Fibroblast of skin of left quadriceps (primary cell): ENCODE measurements at regions not wholly inside any gene's neighbourhood (a gene's known extent, or its start where the extent isn't known, plus 50 kb on each side); places are given as distances from the start of the nearest gene placed in this dataset.
"Not testable (repeated sequence)": the region's sequence is repeated elsewhere in the genome, so short reads cannot be mapped to it uniquely, and the experiment has no call there.

Source experiments
- DNase-seq, 2 experiments: peaks; one replicate each; pipeline ENCODE4 v3.0.0-alpha.2; 2013; ENCODE audit warnings: low read depth in 2 of 2

- DNase-seq, result no peak
Measured at GRCh38 chr5:18778225-18778624, 1144.0 kb downstream of the TAF11L14 start.

GRCh38 chr5:18789218-18789998 lies 1155.1 kb downstream of the TAF11L14 start:
- no peak for DNase-seq

- no peak for DNase-seq
Measured at GRCh38 chr5:18792145-18792544, 1157.9 kb downstream of the TAF11L14 start.

GRCh38 chr5:18797222-18797621 lies 1163.0 kb downstream of the TAF11L14 start:
- DNase-seq, result no peak

- DNase-seq, result no peak
Measured at GRCh38 chr5:18798058-18798457, 1163.8 kb downstream of the TAF11L14 start.

- DNase-seq, result no peak
Measured at GRCh38 chr5:18799482-18800128, 1165.3 kb downstream of the TAF11L14 start.

- DNase-seq, result no peak
Measured at GRCh38 chr5:18800293-18801025, 1166.2 kb downstream of the TAF11L14 start.

- not testable (repeated sequence) for DNase-seq
Measured at GRCh38 chr5:18801413-18801812, 1167.2 kb downstream of the TAF11L14 start.

- no peak for DNase-seq
Measured at GRCh38 chr5:18802336-18802735, 1168.1 kb downstream of the TAF11L14 start.

- DNase-seq, result no peak
Measured at GRCh38 chr5:18805376-18805775, 1171.1 kb downstream of the TAF11L14 start.

- no peak for DNase-seq
Measured at GRCh38 chr5:18807256-18808149, 1173.2 kb downstream of the TAF11L14 start.

- no peak for DNase-seq
Measured at GRCh38 chr5:18811661-18812060, 1176.3 kb downstream of the CDH18 start.

GRCh38 chr5:18828351-18828750 lies 1159.6 kb downstream of the CDH18 start:
- no peak for DNase-seq

GRCh38 chr5:18829539-18829938 lies 1158.5 kb downstream of the CDH18 start:
- DNase-seq, result no peak

GRCh38 chr5:18850216-18850615 lies 1137.8 kb downstream of the CDH18 start:
- DNase-seq, result no peak

- no peak for DNase-seq
Measured at GRCh38 chr5:18872978-18873377, 1115.0 kb downstream of the CDH18 start.

- no peak for DNase-seq
Measured at GRCh38 chr5:18876565-18876964, 1111.4 kb downstream of the CDH18 start.

GRCh38 chr5:18881615-18882014 lies 1106.4 kb downstream of the CDH18 start:
- DNase-seq, result no peak

- DNase-seq, result no peak
Measured at GRCh38 chr5:18882154-18882553, 1105.8 kb downstream of the CDH18 start.

- no peak for DNase-seq
Measured at GRCh38 chr5:18888821-18889220, 1099.2 kb downstream of the CDH18 start.

GRCh38 chr5:18900644-18901043 lies 1087.4 kb downstream of the CDH18 start:
- DNase-seq, result no peak

- DNase-seq, result no peak
Measured at GRCh38 chr5:18920966-18921365, 1067.0 kb downstream of the CDH18 start.
